ENCODE measurements at regions not wholly inside any gene's neighbourhood (a gene's known extent, or its start where the extent isn't known, plus 50 kb on each side); places are given as distances from the start of the nearest gene placed in this dataset.
A peak's percentile ranks its signal among the peaks of the same experiment; 100 is the strongest.

- no peak overlapping the region for H3K4me3 ChIP-seq (ENCODE audit: low read depth, low read length)
- no peak for DNase-seq (ENCODE audit: low read depth)
- TF ChIP-seq CTCF (conservative IDR thresholded peaks at IDR 0.05; ENCODE audit: low read depth, low read length): no peak
Measured at GRCh38 chr6:40717411-40718057, 130.4 kb upstream of the LRFN2 start.

DNA sequence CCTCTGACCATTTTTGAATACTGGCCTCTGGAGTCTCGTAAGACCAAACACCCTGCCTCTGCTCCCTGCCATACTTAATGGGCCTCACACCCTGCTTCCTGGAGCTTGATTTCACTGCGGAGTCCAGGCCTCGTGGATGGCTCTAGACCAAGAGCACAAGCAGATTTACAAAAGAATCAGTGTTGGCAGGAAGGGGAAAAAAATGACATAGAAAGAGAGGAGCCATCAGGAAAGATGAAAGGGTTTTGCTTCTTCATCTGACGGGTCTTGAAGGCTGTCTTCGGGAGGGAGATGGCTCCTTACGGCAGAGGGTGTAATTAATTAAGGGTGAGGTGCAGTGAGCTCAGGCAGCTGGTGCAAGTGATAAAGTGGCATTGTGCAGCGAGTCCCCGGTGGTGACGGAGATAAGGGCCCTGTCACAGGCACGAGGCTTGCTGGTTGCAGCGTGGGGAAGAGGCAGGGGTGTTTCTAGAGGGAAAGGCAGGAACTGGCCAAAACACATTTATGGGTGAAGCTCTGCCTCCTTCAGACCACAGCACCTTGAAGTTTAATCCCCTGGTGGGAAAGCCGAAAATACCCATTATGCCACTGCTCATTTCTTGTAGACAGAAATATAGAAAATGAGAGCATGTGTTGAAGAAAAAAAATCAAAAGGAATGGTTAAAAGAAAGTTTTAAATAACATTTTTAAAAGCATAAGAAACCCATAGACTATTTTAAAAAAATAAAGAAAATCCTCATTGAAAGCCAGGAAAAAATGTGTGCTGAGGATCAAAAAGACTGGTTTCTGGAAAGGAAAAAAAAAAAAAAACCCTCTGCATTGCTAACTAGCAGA is 128.6 kb upstream of the LRFN2 start:
- H3K4me3 ChIP-seq (ENCODE audit: low read depth, low read length): no peak overlapping the region
- DNase-seq (ENCODE audit: low read depth): no peak
- no peak for TF ChIP-seq CTCF (conservative IDR thresholded peaks at IDR 0.05; ENCODE audit: low read depth, low read length)

DNA sequence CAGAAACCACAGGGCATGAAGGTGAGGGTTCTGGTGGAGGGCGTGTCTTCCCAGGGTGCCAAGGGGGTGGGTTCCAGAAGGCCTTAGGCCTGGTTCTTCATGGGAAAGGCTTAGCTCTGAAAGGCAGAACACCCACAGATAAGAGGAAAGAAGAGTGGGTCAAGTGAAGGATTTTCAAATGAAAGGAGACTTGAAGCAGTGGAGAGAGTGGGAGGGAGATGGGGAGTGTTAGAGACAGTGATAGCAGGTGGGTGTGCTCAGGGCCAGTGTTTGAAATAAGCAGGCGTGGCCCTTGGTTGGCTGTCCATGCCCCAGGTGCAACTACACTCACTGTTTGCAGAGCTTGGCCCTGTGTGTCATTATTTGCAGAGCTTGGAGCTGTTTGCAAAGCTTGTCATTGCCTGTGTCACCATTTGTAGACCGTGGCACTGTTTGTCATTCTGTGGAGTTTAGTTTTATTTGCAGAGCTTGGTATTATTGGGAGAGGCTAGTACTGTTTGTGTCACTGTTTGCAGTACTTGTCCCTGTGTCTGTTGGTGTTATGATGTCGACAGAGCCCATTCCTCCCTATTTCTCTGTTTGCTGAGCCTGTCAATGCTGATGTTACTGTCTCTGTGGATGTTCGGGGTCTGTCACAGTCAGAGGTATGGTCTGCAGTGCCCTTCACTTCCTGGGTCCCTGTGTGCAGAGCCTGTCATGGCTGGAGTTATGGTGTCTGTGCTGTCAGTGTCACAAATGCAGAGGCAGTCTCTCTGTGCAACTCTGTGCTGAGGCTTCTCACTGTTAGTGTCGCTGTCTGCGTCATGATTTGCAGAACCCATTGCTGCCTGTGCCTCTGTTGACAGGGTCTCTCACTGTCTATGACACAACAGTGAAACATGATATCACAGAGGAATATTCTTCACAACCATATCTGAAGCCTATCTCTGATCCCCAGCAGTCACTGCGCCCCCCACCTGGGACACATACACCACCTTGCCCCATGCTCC is 127.7 kb upstream of the LRFN2 start:
- TF ChIP-seq CTCF (conservative IDR thresholded peaks at IDR 0.05; ENCODE audit: low read depth, low read length): no peak
- DNase-seq (ENCODE audit: low read depth): no peak
- H3K4me3 ChIP-seq (ENCODE audit: low read depth, low read length): no peak overlapping the region

DNA sequence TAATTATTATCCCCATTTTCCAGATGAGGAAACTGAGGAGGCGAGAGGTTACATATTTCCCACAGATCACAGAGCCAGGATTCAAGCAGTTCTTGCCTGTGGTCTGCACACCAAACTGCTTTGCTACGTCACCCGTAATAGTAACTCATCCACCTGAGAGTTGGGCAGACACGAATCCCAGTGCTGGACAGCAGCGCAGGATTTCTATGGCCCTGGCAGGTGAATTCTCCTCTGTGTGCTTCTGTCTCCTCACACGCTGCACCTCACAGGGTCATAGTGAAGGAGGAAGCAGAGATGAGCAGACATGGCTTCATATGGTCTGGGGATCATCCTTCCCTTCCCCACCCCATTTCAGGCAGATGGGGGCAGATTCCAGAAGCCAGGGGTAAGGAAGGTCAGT is 127.0 kb upstream of the LRFN2 start:
- TF ChIP-seq CTCF (conservative IDR thresholded peaks at IDR 0.05; ENCODE audit: low read depth, low read length): no peak

DNA sequence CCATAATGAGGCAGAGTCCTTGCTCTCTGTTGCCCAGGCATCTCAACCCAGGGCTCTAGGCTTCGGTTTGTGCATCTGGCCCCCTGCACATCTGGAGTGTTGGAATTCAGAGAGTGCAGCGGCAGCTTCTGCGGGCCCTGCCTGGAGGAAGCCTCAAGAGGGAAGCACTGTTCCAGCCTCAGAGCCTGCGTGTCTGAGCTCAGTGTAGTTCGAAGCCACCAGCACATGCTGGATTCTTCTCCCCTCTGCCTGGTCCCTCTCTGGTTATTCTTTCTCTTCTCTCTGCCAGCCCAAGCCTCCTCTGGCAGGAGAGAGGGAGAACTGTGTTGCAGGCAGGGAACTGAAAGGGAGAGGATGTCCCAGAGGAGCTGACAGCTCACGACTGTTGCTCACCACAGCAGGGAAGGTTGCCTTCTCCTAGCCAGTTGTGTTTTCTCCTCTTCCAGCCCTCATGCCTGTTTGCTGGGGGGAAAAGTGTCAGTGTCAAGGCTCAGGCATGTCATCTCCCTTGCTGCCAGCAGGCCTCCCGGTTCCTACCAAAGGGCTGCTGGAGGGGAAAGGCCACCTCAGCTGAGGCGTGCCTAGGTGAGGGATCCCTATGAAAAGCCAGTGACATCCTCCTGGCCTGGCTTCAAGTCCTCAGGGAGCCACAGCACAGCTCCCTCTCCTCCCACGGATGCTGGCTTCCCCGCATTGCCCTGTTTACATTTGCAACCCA is 126.0 kb upstream of the LRFN2 start:
- TF ChIP-seq CTCF (conservative IDR thresholded peaks at IDR 0.05; ENCODE audit: low read depth, low read length): peak; percentile 40
- no peak for DNase-seq (ENCODE audit: low read depth)
- H3K4me3 ChIP-seq (ENCODE audit: low read depth, low read length): no peak overlapping the region

More for the DNA sequence above, 127.0 kb upstream of the LRFN2 start:
- H3K4me3 ChIP-seq (ENCODE audit: low read depth, low read length): no peak overlapping the region
- DNase-seq (ENCODE audit: low read depth): no peak

DNA sequence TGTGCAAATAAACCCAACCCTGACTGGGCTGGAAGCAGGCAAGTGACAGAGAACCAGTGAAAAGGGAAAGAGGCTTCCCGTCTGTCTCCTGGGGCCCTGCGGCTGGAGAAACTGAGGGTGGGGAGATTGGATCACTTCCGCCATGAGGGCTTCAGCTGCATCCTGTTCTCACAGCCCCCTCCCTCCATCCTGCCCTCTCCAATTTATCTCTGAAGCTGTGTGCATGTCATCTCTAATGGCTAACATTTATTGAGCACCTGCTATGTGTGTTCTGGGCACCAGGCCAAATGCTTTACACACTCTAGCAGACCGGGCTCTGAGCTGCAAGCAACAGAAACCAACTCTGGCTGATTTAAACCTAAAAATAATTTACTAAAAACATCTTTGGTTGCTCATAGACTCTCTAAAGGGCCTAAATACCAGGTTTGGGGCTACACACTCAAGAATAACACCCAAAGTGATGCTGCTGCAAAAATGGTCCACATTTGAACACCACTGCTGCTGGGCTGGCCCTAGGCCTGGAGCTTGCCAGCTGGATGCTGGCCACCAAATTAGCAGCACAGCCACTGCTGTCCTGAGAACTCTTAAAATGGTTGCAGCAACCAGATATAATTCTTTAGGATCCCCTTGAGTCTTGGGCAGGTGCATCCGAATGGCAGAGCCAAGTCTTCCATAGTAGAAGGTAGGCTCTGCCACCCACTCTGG is 123.6 kb upstream of the LRFN2 start:
- no peak for DNase-seq (ENCODE audit: low read depth)
- TF ChIP-seq CTCF (conservative IDR thresholded peaks at IDR 0.05; ENCODE audit: low read depth, low read length): no peak
- H3K4me3 ChIP-seq (ENCODE audit: low read depth, low read length): no peak overlapping the region
